ENCODE measurements at regions not wholly inside any gene's neighbourhood (a gene's known extent, or its start where the extent isn't known, plus 50 kb on each side); places are given as distances from the start of the nearest gene placed in this dataset.

- Histone ChIP-seq H3K36me3 (no peaks in the 10 kb centered on the region), H3K27me3 (no peaks in the 10 kb centered on the region), H3K4me1 (no peaks in the 10 kb centered on the region), H3K4me3 (no peak overlapping the region), H3K27ac (no peak overlapping the region), H3K9me3 (peaks cover 0 to 4% (median 0%) of the 10 kb centered on the region in 4 donors)
- intact Hi-C loops (cut with DNase I): no loop called here
- no peak for TF ChIP-seq POLR2AphosphoS5 (IDR thresholded peaks at IDR 0.05)
- no peak for TF ChIP-seq EP300 (IDR thresholded peaks at IDR 0.05)
- TF ChIP-seq, protein P1, sequence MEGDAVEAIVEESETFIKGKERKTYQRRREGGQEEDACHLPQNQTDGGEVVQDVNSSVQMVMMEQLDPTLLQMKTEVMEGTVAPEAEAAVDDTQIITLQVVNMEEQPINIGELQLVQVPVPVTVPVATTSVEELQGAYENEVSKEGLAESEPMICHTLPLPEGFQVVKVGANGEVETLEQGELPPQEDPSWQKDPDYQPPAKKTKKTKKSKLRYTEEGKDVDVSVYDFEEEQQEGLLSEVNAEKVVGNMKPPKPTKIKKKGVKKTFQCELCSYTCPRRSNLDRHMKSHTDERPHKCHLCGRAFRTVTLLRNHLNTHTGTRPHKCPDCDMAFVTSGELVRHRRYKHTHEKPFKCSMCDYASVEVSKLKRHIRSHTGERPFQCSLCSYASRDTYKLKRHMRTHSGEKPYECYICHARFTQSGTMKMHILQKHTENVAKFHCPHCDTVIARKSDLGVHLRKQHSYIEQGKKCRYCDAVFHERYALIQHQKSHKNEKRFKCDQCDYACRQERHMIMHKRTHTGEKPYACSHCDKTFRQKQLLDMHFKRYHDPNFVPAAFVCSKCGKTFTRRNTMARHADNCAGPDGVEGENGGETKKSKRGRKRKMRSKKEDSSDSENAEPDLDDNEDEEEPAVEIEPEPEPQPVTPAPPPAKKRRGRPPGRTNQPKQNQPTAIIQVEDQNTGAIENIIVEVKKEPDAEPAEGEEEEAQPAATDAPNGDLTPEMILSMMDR (IDR thresholded peaks at IDR 0.05): no peak
- no peak for TF ChIP-seq POLR2A (IDR thresholded peaks at IDR 0.05)
- no peak for DNase-seq
Observed at GRCh38 chrX:128250621-128251020, 198.4 kb upstream of the ACTRT1 start.

DNA sequence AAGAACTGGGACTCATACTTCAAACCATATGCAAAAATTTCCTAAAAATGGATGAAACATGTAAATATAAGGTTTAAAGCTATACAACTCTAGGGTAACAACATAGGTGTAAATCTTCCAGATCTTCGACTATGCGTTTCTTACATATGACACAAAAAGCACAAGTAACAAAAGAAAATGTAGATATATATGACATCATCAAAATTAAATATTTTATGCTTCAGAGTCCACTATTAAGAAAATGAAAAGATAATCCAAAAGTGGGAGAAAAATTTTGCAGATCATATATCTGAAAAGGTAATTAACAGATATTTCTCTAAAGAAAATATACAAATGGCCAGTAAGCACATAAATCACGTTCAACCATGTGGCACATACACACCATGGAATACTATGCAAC lies 164.2 kb upstream of the ACTRT1 start:
- Histone ChIP-seq H3K4me3 (no peak overlapping the region), H3K9me3 (no peaks in the 10 kb centered on the region), H3K36me3 (no peaks in the 10 kb centered on the region), H3K27me3 (no peaks in the 10 kb centered on the region), H3K27ac (no peak overlapping the region), H3K4me1 (no peaks in the 10 kb centered on the region)
- TF ChIP-seq POLR2A (IDR thresholded peaks at IDR 0.05): no peak
- TF ChIP-seq, protein P1 (IDR thresholded peaks at IDR 0.05): no peak
- TF ChIP-seq POLR2AphosphoS5 (IDR thresholded peaks at IDR 0.05): no peak
- TF ChIP-seq EP300 (IDR thresholded peaks at IDR 0.05): no peak
- no peak for DNase-seq
- intact Hi-C loops (cut with DNase I): no loop called here
- 79 to 91% methylated on average over 3 of the region's 3 CpGs for WGBS, 2 donors

DNA sequence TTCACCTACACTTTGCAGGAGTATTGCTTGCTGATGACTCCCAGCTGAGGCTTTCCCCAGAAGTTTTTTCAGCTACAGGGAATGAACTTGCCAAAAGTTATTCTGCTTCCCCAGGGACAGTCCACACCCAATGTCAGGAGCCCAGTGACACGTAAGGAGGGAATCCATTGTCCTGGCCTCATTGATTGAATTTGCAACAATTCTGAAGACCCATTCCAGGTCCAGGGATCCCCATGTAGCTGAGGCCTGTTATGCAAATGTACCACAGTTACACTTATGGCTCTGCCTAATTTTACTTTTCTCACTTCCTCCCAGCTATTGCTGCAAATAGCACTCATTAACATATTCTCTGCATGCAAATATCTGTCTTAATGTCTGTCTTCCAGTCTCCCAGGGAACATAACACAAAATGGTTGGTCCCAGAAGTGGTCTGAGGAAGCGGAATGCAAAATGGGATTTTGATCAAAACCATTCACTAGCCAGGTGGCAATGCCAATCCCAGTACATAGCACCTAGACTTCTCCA lies 113.7 kb upstream of the ACTRT1 start:
- no peak for TF ChIP-seq POLR2AphosphoS5 (IDR thresholded peaks at IDR 0.05)
- TF ChIP-seq EP300 (IDR thresholded peaks at IDR 0.05): no peak
- no peak for TF ChIP-seq POLR2A (IDR thresholded peaks at IDR 0.05)
- TF ChIP-seq, protein P1 (IDR thresholded peaks at IDR 0.05): no peak
- Histone ChIP-seq H3K9me3 (no peaks in the 10 kb centered on the region), H3K4me3 (no peak overlapping the region), H3K27ac (no peak overlapping the region), H3K4me1 (no peaks in the 10 kb centered on the region), H3K36me3 (no peaks in the 10 kb centered on the region), H3K27me3 (no peaks in the 10 kb centered on the region)
- 92 to 94% methylated on average over 2 of the region's 2 CpGs for WGBS, 2 donors
- DNase-seq: no peak
- intact Hi-C loops (cut with DNase I): no loop called here

DNA sequence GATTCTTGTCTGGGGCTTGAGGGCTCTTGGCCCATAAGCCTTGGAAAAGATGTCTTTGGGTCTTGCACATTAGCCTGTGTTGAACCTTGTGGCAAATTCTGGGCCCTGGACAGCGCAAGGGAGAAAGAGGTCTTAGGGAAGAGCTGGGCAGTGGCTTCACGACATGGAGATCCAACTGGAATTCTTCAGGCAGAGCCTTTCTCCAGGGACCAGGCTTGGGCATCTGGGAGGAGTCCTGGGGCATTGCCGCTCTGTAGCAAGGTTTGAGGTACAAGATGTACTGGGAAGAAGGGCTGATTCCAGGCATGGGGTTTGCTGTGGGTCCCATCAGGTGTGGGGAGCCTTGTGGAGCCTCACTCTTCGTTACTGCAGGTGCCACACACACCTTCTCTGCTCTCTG lies 104.0 kb upstream of the ACTRT1 start:
- H3K36me3 ChIP-seq: no peaks in the 10 kb centered on the region
- 73 to 79% methylated on average over 4 of the region's 4 CpGs for WGBS, 2 donors
- no peaks in the 10 kb centered on the region for H3K9me3 ChIP-seq
- intact Hi-C loops (cut with DNase I): no loop called here
- H3K27ac ChIP-seq: no peak overlapping the region
- H3K4me3 ChIP-seq: no peak overlapping the region
- no peaks in the 10 kb centered on the region for H3K27me3 ChIP-seq
- TF ChIP-seq, protein P1 (IDR thresholded peaks at IDR 0.05): no peak
- DNase-seq: no peak
- no peaks in the 10 kb centered on the region for H3K4me1 ChIP-seq

DNA sequence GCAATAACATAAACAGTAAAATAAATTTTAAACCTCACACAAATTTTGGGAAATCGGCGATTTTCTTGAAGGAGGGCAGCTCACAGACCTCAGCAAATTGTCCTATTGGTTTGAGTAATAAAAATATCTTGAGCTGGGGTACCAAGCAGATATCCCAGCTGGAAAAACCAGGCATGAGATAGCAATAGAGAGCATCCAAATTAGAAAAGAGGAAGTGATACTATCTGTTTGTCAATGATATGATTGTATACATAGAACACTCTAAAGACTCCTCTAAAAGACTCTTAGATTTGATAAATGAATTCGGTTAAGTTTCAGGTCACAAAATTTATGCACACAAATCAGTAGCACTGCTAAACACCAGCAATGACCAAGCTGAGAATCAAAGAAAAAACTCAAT lies 90.5 kb upstream of the ACTRT1 start:
- 93 to 97% methylated on average over 3 of the region's 3 CpGs for WGBS, 2 donors
- H3K4me1 ChIP-seq: no peaks in the 10 kb centered on the region
- H3K4me3 ChIP-seq: no peak overlapping the region
- no peaks in the 10 kb centered on the region for H3K27me3 ChIP-seq
- H3K27ac ChIP-seq: no peak overlapping the region
- no peaks in the 10 kb centered on the region for H3K36me3 ChIP-seq
- TF ChIP-seq POLR2AphosphoS5 (IDR thresholded peaks at IDR 0.05) (no peak), EP300 (IDR thresholded peaks at IDR 0.05) (no peak), POLR2A (IDR thresholded peaks at IDR 0.05) (no peak)
- TF ChIP-seq, protein P1 (IDR thresholded peaks at IDR 0.05): no peak
- intact Hi-C loops (cut with DNase I): no loop called here
- no peak for DNase-seq
- no peaks in the 10 kb centered on the region for H3K9me3 ChIP-seq

Measured in sigmoid colon (tissue), 6 donors.